ENCODE measurements at regions not wholly inside any gene's neighbourhood (a gene's known extent, or its start where the extent isn't known, plus 50 kb on each side); places are given as distances from the start of the nearest gene placed in this dataset.
"Not testable (repeated sequence)": the region's sequence is repeated elsewhere in the genome, so short reads cannot be mapped to it uniquely, and the experiment has no call there.

- DNase-seq: no peak
These were observed 150.6 kb downstream of the SI start for GRCh38 chr3:164927728-164928127.

GRCh38 chr3:164918905-164919304 is 159.4 kb downstream of the SI start:
- DNase-seq: no peak

GRCh38 chr3:164912916-164913315 is 165.4 kb downstream of the SI start:
- DNase-seq: no peak

GRCh38 chr3:164903820-164904451 is 174.4 kb downstream of the SI start:
- DNase-seq: no peak

- DNase-seq: peak; percentile 30
These were observed 181.0 kb downstream of the SI start for GRCh38 chr3:164897342-164897741.

GRCh38 chr3:164890061-164890460 is 188.2 kb downstream of the SI start:
- no peak for DNase-seq

- no peak for DNase-seq
These were observed 195.1 kb downstream of the SI start for GRCh38 chr3:164883171-164883570.

- DNase-seq: no peak
These were observed 199.1 kb downstream of the SI start for GRCh38 chr3:164879201-164879600.

GRCh38 chr3:164864454-164864853 is 213.8 kb downstream of the SI start:
- no peak for DNase-seq

- DNase-seq: no peak
These were observed 225.4 kb downstream of the SI start for GRCh38 chr3:164852866-164853265.

- no peak for DNase-seq
These were observed 226.4 kb downstream of the SI start for GRCh38 chr3:164851905-164852304.

GRCh38 chr3:164851204-164851603 is 227.1 kb downstream of the SI start:
- DNase-seq: no peak

GRCh38 chr3:164848923-164849322 is 229.4 kb downstream of the SI start:
- DNase-seq: no peak

- no peak for DNase-seq
These were observed 232.6 kb downstream of the SI start for GRCh38 chr3:164845739-164846138.

- DNase-seq: no peak
These were observed 246.1 kb downstream of the SI start for GRCh38 chr3:164832216-164832615.

GRCh38 chr3:164818318-164818717 is 260.0 kb downstream of the SI start:
- no peak for DNase-seq

- no peak for DNase-seq
These were observed 264.2 kb downstream of the SI start for GRCh38 chr3:164814106-164814505.

GRCh38 chr3:164812042-164812441 is 266.3 kb downstream of the SI start:
- DNase-seq: no peak

- DNase-seq: peak; percentile 22
These were observed 272.1 kb downstream of the SI start for GRCh38 chr3:164806188-164806587.

GRCh38 chr3:164794099-164794498 is 284.2 kb downstream of the SI start:
- no peak for DNase-seq

- no peak for DNase-seq
These were observed 287.0 kb downstream of the SI start for GRCh38 chr3:164791263-164791662.

GRCh38 chr3:164784407-164784806 is 293.9 kb downstream of the SI start:
- DNase-seq: not testable (repeated sequence)

- no peak for DNase-seq
These were observed 296.5 kb downstream of the SI start for GRCh38 chr3:164781755-164782154.

GRCh38 chr3:164779816-164780215 is 298.5 kb downstream of the SI start:
- DNase-seq: peak; percentile 84

GRCh38 chr3:164752812-164753211 is 325.5 kb downstream of the SI start:
- peak; percentile 17 for DNase-seq

GRCh38 chr3:164748626-164749025 is 329.7 kb downstream of the SI start:
- DNase-seq: no peak
